Left ventricle myocardium inferior (tissue), 1 donor: ENCODE measurements at regions not wholly inside any gene's neighbourhood (a gene's known extent, or its start where the extent isn't known, plus 50 kb on each side); places are given as distances from the start of the nearest gene placed in this dataset.

ENCODE experiments used
- DNase-seq: peaks from one replicate; pipeline ENCODE4 v3.0.0-alpha.2; 2020
- H3K27ac ChIP-seq: fragments of 200-600 bp; replicated peaks from 2 replicates; pipeline ENCODE4 v1.8.0; 2021
- H3K27me3 ChIP-seq: fragments of 200-600 bp; 2 replicates; pipeline ENCODE4 v1.8.0; 2021; ENCODE audit warnings: low read depth
- H3K36me3 ChIP-seq: fragments of 200-600 bp; 2 replicates; pipeline ENCODE4 v1.8.0; 2021
- H3K4me1 ChIP-seq: fragments of 200-600 bp; 2 replicates; pipeline ENCODE4 v1.8.0; 2021
- H3K4me3 ChIP-seq: fragments of 200-600 bp; 2 replicates; pipeline ENCODE4 v1.8.0; 2021; ENCODE audit warnings: mild to moderate bottlenecking, moderate library complexity
- H3K9me3 ChIP-seq: fragments of 200-600 bp; replicated peaks from 2 replicates; pipeline ENCODE4 v1.8.0; 2021
- intact Hi-C: fragments of 100-400 bp; cut with micrococcal nuclease; formaldehyde crosslinking; loops from one replicate; pipeline ENCODE4 v1.11.0; 2022
- TF ChIP-seq, protein P1 (sequence below): fragments of 200-600 bp; IDR thresholded peaks from 2 replicates; pipeline ENCODE4 v1.8.0; 2021; ENCODE audit warnings: antibody characterized with exemption, mild to moderate bottlenecking, borderline replicate concordance
- donor health status: DM: no; HTN: yes; CAD: no; lungs with severe emphysema.

DNA sequence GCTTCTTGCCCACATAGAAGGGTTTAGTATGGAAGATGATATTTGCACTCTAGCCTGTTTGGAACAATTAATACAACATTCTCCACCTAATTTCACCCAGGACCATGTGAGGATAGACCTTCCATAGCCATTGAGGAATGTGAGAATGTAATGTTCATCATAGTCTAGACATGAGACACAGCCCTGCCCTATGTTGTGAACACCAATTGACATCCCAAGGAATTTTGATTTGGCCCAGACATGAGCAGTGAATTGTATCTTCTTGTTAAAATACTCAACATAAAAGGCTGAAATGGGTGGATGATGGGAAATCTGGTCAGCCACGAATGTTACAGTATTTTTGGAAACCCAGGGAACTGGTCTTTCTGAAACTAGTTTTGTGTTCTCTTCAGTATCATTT is 892.3 kb upstream of the CHORDC1 start:
- TF ChIP-seq, protein P1, sequence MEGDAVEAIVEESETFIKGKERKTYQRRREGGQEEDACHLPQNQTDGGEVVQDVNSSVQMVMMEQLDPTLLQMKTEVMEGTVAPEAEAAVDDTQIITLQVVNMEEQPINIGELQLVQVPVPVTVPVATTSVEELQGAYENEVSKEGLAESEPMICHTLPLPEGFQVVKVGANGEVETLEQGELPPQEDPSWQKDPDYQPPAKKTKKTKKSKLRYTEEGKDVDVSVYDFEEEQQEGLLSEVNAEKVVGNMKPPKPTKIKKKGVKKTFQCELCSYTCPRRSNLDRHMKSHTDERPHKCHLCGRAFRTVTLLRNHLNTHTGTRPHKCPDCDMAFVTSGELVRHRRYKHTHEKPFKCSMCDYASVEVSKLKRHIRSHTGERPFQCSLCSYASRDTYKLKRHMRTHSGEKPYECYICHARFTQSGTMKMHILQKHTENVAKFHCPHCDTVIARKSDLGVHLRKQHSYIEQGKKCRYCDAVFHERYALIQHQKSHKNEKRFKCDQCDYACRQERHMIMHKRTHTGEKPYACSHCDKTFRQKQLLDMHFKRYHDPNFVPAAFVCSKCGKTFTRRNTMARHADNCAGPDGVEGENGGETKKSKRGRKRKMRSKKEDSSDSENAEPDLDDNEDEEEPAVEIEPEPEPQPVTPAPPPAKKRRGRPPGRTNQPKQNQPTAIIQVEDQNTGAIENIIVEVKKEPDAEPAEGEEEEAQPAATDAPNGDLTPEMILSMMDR, result no peak
- Histone ChIP-seq H3K27me3 (no peaks in the 10 kb centered on the region), H3K9me3 (no peaks in the 10 kb centered on the region), H3K27ac (no peak overlapping the region), H3K4me3 (no peak overlapping the region), H3K36me3 (no peaks in the 10 kb centered on the region), H3K4me1 (no peaks in the 10 kb centered on the region)
- intact Hi-C loops, result no loop called here
- DNase-seq, result no peak

DNA sequence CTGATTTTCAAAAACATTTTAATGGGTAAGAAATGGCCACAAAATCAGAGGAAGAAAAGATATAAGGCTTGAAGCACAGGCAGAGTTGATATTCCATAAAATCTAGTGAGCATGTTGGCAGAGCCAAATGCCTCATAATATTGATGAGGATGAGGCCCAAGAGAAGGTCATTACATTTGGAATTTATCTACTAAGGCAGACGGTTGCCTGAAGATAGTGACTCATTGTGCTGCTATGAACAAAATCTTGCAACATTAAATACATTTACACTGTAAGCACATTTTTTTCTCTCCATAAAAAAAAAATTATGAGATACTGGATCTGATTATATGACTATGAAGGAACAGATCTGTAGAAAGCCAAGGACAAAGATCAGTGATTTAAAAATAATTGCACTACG is 881.4 kb upstream of the CHORDC1 start:
- H3K36me3 ChIP-seq, result no peaks in the 10 kb centered on the region
- intact Hi-C loops, result no loop called here
- no peaks in the 10 kb centered on the region for H3K27me3 ChIP-seq
- H3K9me3 ChIP-seq, result peaks cover 12% of the 10 kb centered on the region
- H3K27ac ChIP-seq, result no peak overlapping the region
- DNase-seq, result no peak
- TF ChIP-seq, protein P1, result no peak
- H3K4me1 ChIP-seq, result no peaks in the 10 kb centered on the region
- H3K4me3 ChIP-seq, result no peak overlapping the region

DNA sequence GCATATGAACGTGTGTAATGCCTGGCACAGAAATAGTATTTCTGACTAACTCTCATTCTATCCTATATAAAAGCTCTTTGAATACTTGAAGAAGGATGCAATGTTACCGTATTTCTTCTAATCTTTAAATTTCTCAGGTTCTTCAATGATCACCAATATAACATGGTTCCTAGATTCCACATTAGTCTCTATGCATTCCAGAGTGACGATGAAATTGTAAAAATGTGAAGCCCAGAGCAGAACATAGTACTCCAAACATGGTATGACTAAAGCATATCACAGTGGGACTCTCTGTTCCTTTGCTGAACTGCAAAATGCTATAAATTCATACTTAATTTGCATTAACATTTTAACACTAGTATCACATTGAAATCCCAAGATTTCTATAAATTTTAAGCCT is 877.6 kb upstream of the CHORDC1 start:
- DNase-seq, result no peak
- Histone ChIP-seq H3K9me3 (peaks cover 12% of the 10 kb centered on the region), H3K36me3 (no peaks in the 10 kb centered on the region), H3K27me3 (no peaks in the 10 kb centered on the region), H3K27ac (no peak overlapping the region), H3K4me3 (no peak overlapping the region), H3K4me1 (no peaks in the 10 kb centered on the region)
- intact Hi-C loops, result no loop called here
- TF ChIP-seq, protein P1, result no peak

DNA sequence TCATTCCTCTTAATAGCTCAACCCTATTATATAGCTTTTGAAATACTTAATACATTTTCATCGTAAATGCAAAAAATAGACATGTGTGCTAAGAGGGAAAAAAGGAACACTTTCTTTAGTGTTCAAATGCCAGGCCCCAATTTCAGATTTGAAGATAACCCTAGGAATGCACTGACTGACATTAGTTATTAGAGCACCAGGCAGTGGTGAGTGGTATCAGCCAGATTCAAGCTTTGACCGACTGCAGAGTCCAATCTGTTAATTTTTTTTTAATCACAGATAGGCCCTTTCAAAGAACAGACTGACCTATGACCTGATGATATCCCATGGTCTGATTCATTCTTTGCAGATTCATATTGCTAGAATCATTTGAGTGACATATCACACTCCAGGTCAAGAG is 874.2 kb upstream of the CHORDC1 start:
- H3K27ac ChIP-seq, result no peak overlapping the region
- H3K27me3 ChIP-seq, result no peaks in the 10 kb centered on the region
- H3K4me1 ChIP-seq, result no peaks in the 10 kb centered on the region
- TF ChIP-seq, protein P1, result no peak
- no peaks in the 10 kb centered on the region for H3K9me3 ChIP-seq
- intact Hi-C loops, result no loop called here
- no peaks in the 10 kb centered on the region for H3K36me3 ChIP-seq
- no peak for DNase-seq
- no peak overlapping the region for H3K4me3 ChIP-seq

DNA sequence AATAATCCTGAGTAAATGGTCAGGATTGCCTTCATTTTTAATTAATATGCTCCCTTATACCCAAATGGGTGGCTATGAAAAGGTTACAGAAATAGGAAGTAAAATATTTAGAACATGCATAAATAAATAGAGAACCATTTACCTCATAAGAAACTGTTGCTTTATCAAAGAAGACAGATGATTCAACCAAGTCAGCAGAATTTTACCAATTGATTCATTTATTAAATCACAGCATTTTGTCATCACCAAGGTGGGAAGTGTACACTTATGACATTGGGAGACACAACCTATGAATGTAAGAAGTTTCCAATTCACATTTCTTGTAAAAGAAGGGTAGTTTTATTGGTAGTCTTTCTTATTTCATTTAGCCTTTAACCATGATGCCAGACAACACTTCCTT is 870.3 kb upstream of the CHORDC1 start:
- Histone ChIP-seq H3K9me3 (no peaks in the 10 kb centered on the region), H3K36me3 (no peaks in the 10 kb centered on the region), H3K27ac (no peak overlapping the region), H3K4me1 (no peaks in the 10 kb centered on the region), H3K27me3 (no peaks in the 10 kb centered on the region), H3K4me3 (no peak overlapping the region)
- no peak for DNase-seq
- TF ChIP-seq, protein P1, result no peak
- intact Hi-C loops, result no loop called here

DNA sequence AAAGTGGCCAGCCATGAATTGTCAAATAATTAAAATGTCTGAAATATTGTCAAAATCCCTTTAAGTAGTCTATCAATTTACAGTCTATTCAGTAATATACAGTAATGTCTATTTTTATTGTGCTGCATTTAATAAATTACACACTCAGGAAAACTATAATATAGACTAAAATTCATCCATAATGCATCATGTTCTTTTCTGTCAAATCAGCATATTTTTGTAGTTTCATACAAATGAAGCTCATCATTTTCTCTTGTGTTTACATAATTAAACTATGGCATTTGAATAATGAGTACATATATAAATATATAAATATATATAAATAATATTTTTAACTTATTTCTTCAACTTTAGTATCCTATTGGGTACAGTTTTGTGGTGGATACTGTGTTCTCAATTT is 868.7 kb upstream of the CHORDC1 start:
- TF ChIP-seq, protein P1, result no peak
- H3K9me3 ChIP-seq, result no peaks in the 10 kb centered on the region
- no peak overlapping the region for H3K4me3 ChIP-seq
- no peak for DNase-seq
- no peaks in the 10 kb centered on the region for H3K36me3 ChIP-seq
- no peaks in the 10 kb centered on the region for H3K4me1 ChIP-seq
- intact Hi-C loops, result no loop called here
- H3K27me3 ChIP-seq, result no peaks in the 10 kb centered on the region
- no peak overlapping the region for H3K27ac ChIP-seq
